ENCODE measurements at regions not wholly inside any gene's neighbourhood (a gene's known extent, or its start where the extent isn't known, plus 50 kb on each side); places are given as distances from the start of the nearest gene placed in this dataset.

DNA sequence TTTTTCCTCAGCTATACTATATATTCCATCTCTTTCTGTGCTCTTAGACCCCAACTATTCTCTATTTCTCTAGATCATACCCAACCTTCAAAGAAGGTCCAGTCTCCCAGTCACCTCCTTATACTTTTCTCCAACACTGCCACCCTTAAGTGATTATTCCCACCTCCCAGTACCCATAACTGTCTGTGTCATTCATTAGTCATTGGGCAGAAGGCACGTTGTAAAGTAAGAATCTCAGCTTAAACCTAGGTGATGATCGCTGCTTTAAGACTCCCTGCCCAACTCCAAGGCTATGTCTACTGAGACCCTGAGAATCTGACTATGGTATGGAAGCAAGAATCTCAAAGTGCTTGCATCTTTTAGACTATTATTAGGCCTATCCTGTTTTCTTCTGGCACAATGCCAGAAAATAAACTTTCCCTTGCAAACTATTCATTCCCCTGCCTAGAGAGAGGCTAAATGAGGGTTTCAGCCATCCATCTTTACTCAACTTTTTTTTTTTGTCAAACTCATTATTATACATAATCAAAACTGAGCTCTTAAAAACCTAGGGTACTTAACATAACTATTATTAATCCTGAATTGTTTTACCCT, 174.3 kb upstream of the DPT start:
- TF ChIP-seq, protein P1, sequence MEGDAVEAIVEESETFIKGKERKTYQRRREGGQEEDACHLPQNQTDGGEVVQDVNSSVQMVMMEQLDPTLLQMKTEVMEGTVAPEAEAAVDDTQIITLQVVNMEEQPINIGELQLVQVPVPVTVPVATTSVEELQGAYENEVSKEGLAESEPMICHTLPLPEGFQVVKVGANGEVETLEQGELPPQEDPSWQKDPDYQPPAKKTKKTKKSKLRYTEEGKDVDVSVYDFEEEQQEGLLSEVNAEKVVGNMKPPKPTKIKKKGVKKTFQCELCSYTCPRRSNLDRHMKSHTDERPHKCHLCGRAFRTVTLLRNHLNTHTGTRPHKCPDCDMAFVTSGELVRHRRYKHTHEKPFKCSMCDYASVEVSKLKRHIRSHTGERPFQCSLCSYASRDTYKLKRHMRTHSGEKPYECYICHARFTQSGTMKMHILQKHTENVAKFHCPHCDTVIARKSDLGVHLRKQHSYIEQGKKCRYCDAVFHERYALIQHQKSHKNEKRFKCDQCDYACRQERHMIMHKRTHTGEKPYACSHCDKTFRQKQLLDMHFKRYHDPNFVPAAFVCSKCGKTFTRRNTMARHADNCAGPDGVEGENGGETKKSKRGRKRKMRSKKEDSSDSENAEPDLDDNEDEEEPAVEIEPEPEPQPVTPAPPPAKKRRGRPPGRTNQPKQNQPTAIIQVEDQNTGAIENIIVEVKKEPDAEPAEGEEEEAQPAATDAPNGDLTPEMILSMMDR (IDR thresholded peaks at IDR 0.05), result no peak
- no peak for TF ChIP-seq POLR2A (IDR thresholded peaks at IDR 0.05)
